Cardiac septum (tissue), 1 donor: ENCODE measurements at regions not wholly inside any gene's neighbourhood (a gene's known extent, or its start where the extent isn't known, plus 50 kb on each side); places are given as distances from the start of the nearest gene placed in this dataset.

Source experiments
- DNase-seq: peaks from one replicate; pipeline ENCODE4 v3.0.0-alpha.2; 2020; ENCODE audit warnings: low spot score
- intact Hi-C: fragments of 100-400 bp; cut with DNase I; formaldehyde crosslinking; loops from one replicate; pipeline ENCODE4 v1.14.0; 2022
- donor health status: DM: no; HTN: no; CAD: no.

- intact Hi-C loops = no loop called here
- DNase-seq = no peak
These were observed 240.9 kb downstream of the ENGASE start for GRCh38 chr17:79315358-79316105.

GRCh38 chr17:79314617-79315357, 240.2 kb downstream of the ENGASE start:
- intact Hi-C loops = no loop called here

GRCh38 chr17:79311373-79311772, 236.7 kb downstream of the ENGASE start:
- intact Hi-C loops = no loop called here
- no peak for DNase-seq

More at GRCh38 chr17:79314617-79315357, 240.2 kb downstream of the ENGASE start:
- no peak for DNase-seq

GRCh38 chr17:79306424-79307318, 232.0 kb downstream of the ENGASE start:
- intact Hi-C loops = no loop called here
- no peak for DNase-seq

- intact Hi-C loops = no loop called here
- no peak for DNase-seq
These were observed 231.3 kb downstream of the ENGASE start for GRCh38 chr17:79305768-79306423.

GRCh38 chr17:79305376-79305767, 230.7 kb downstream of the ENGASE start:
- intact Hi-C loops = no loop called here
- DNase-seq = no peak

- DNase-seq = no peak
- intact Hi-C loops = no loop called here
These were observed 230.3 kb downstream of the ENGASE start for GRCh38 chr17:79304884-79305283.

GRCh38 chr17:79303641-79304205, 229.1 kb downstream of the ENGASE start:
- intact Hi-C loops = no loop called here
- no peak for DNase-seq

- DNase-seq = no peak
- intact Hi-C loops = no loop called here
These were observed 226.8 kb downstream of the ENGASE start for GRCh38 chr17:79301469-79301868.

- DNase-seq = no peak
- intact Hi-C loops = no loop called here
These were observed 224.7 kb downstream of the ENGASE start for GRCh38 chr17:79299349-79299748.

- intact Hi-C loops = no loop called here
- no peak for DNase-seq
These were observed 224.2 kb downstream of the ENGASE start for GRCh38 chr17:79298799-79299198.

GRCh38 chr17:79296243-79296642, 221.6 kb downstream of the ENGASE start:
- no peak for DNase-seq
- intact Hi-C loops = no loop called here

GRCh38 chr17:79295307-79295706, 220.7 kb downstream of the ENGASE start:
- intact Hi-C loops = no loop called here
- peak; percentile 57 for DNase-seq

- intact Hi-C loops = no loop called here
- DNase-seq = peak; percentile 76
These were observed 219.9 kb downstream of the ENGASE start for GRCh38 chr17:79294459-79295071.

- intact Hi-C loops = no loop called here
These were observed 217.9 kb downstream of the ENGASE start for GRCh38 chr17:79292501-79292900.

GRCh38 chr17:79291391-79291790, 216.8 kb downstream of the ENGASE start:
- intact Hi-C loops = no loop called here
- DNase-seq = no peak

More at GRCh38 chr17:79292501-79292900, 217.9 kb downstream of the ENGASE start:
- no peak for DNase-seq

- intact Hi-C loops = no loop called here
- DNase-seq = no peak
These were observed 216.1 kb downstream of the ENGASE start for GRCh38 chr17:79290726-79291125.

GRCh38 chr17:79288950-79289349, 214.3 kb downstream of the ENGASE start:
- intact Hi-C loops = no loop called here
- no peak for DNase-seq

- no peak for DNase-seq
- intact Hi-C loops = no loop called here
These were observed 211.8 kb downstream of the ENGASE start for GRCh38 chr17:79286440-79286839.
